RWPE1 (cell line): ENCODE measurements at regions not wholly inside any gene's neighbourhood (a gene's known extent, or its start where the extent isn't known, plus 50 kb on each side); places are given as distances from the start of the nearest gene placed in this dataset.
"Not testable (repeated sequence)": the region's sequence is repeated elsewhere in the genome, so short reads cannot be mapped to it uniquely, and the experiment has no call there.

Experiments used
- CTCF ChIA-PET: fragments of 350-600 bp; sonication (Branson Sonifier 250); formaldehyde crosslinking; extraction: SDS; loops from one replicate; lab custom pipeline; 2021; lab: Yijun Ruan, JAX
- POLR2A ChIA-PET: fragments of 400-600 bp; formaldehyde crosslinking; extraction: SDS; loops from one replicate; lab custom pipeline; 2020; ENCODE audit warnings: antibody characterized with exemption; ENCODE audit not compliant: low non-redundant PET; lab: Yijun Ruan, JAX
- DNase-seq: peaks from one replicate; pipeline ENCODE4 v3.0.0; 2012; ENCODE audit warnings: low spot score
- H3K27ac ChIP-seq: fragments of 450-650 bp; 2 replicates; pipeline ENCODE4 v1.5.1; 2017
- CTCF ChIP-seq: fragments of 450-650 bp; conservative IDR thresholded peaks from 2 replicates; pipeline ENCODE4 v1.5.1; 2017; ENCODE audit warnings: low read depth, mild to moderate bottlenecking

DNA sequence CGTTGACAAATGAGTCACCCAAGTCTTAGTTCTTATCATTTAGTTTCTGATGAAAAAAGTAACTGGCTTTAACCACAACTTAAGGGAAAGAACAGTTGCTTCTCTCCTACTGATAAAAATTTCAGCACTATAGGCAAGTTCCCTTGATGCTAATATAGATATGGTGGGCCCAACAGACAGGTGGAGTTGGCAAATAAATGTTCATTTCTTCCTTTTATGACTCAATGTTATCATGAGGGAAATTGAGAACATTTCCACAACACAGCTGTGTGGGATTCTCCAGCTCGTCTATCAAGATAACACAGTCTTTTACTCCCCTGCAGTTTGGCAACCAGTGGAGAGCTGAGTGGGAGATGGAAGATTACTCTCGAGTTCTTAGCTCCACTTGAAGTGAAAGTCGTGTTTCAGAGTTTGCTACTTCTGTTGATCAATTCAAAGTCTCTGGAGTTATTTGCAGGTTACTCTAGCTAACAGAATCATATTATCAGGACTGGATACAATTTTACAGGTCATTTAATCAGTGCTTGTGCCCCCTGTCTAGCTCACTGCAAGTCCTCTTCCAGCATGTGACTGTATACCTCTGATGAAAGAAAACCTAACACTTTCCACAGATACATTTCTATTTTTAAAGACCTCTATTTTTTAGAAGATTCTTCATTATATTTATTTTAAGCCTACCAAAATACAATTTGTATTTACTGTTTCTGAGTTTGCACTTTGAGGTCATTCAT, 270.6 kb upstream of the GK2 start:
- TF ChIP-seq CTCF, result no peak
- CTCF ChIA-PET, result no interaction called here
- no peak overlapping the region for H3K27ac ChIP-seq
- DNase-seq, result no peak
- POLR2A ChIA-PET, result no interaction called here

DNA sequence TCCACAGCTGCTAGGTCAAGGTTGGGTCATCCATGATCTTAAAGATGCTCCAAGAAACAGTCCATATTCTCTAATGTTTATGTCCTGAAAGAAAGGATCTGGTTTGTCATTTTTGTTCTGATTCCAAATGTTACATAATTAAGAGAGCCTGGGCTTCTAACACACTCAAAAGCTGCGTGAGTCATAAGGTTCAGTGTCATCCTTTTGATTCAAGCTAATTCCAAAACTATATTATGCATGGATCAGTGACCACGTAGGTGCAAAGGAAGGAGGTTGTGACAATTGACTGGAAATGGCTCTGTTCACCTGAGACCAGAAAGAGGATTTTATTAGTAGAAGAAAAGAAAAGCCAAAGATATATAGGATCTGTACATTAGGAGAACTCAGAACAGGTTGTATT, 268.7 kb upstream of the GK2 start:
- DNase-seq, result no peak
- no peak overlapping the region for H3K27ac ChIP-seq
- no peak for TF ChIP-seq CTCF
- ChIA-PET CTCF (no interaction called here), POLR2A (no interaction called here)

DNA sequence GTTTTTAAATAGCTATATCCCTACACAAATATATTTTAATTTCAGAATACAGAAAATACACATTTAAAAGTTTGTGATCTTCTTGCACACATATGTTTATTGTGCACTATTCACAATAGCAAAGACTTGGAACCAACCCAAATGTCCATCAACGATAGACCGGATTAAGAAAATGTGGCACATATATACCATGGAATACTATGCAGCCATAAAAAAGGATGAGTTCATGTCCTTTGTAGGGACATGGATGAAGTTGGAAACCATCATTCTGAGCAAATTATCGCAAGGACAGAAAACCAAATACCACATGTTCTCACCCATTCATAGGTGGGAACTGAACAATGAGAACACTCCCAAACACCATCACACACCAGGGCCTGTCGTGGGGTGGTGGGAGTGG, 266.9 kb upstream of the GK2 start:
- CTCF ChIA-PET, result interaction anchor here (0.6 kb wide), 1 partner anchor 1680 kb away, joined by 3 read pairs; no protein-coding TSS in a partner anchor
- POLR2A ChIA-PET, H3K27ac ChIP-seq, DNase-seq: not testable (repeated sequence)

DNA sequence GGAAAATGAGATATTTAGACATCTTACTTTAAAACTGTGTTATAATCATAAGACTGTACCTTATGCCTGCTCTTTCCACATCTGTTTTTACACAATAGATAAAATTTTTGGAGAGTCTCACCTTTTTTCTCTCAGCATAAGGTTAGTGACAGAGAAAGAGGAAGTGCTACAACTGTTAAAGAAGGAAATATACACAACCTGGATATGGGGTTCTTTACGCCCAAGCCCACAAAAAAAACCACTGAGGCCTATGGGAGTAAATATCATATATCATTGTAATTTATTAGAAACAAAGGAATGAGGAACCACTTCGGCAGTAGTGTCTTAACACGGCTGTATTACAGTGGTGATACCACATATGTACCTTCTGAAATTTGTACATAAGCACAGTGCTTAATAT, 265.9 kb upstream of the GK2 start:
- no peak overlapping the region for H3K27ac ChIP-seq
- no peak for DNase-seq
- POLR2A ChIA-PET, result no interaction called here
- CTCF ChIA-PET, result no interaction called here
- TF ChIP-seq CTCF, result no peak

- ChIA-PET CTCF (no interaction called here), POLR2A (no interaction called here)
- TF ChIP-seq CTCF, result no peak
- DNase-seq, result no peak
- no peak overlapping the region for H3K27ac ChIP-seq
Measured at GRCh38 chr4:79673377-79673776, 265.3 kb upstream of the GK2 start.

- ChIA-PET POLR2A (no interaction called here), CTCF (no interaction called here)
- no peak overlapping the region for H3K27ac ChIP-seq
Measured at GRCh38 chr4:79666875-79667274, 258.8 kb upstream of the GK2 start.

More at GRCh38 chr4:79666875-79667274, 258.8 kb upstream of the GK2 start:
- DNase-seq, result no peak
- TF ChIP-seq CTCF, result no peak
